K562 (cell line): ENCODE measurements at regions not wholly inside any gene's neighbourhood (a gene's known extent, or its start where the extent isn't known, plus 50 kb on each side); places are given as distances from the start of the nearest gene placed in this dataset.

Experiments used
- ATAC-seq: fragments of 200-7000 bp; cut with Tn5 transposase; 3 replicates; pipeline ENCODE4 v1.9.1; 2020; ENCODE audit warnings: moderate library complexity
- BruUV-seq: library from RNA; stranded (reverse); fragments of 400-500 nt; replicated peaks from 2 replicates; lab custom pipeline; 2021; lab: Mats Ljungman, UMichigan
- CTCF ChIA-PET: fragments of 300-600 bp; formaldehyde crosslinking; extraction: SDS; loops from one replicate; lab custom pipeline; 2021; ENCODE audit warnings: low intra/inter-chr PET ratio; lab: Yijun Ruan, JAX
- POLR2A ChIA-PET: fragments of 300-600, 350-650 bp; sonication (Branson Sonifier 250); formaldehyde crosslinking; extraction: SDS; loops from one replicate; lab custom pipeline; 2021; ENCODE audit warnings: antibody characterized with exemption, inconsistent platforms; lab: Yijun Ruan, JAX
- DNase-seq, 4 experiments: peaks; one replicate each; pipeline versions ENCODE4 v3.0.0 to v3.0.0-alpha.2; 2011 to 2018; ENCODE audit warnings: low spot score in 3 of 4, mixed read lengths in 3 of 4; ENCODE audit errors: extremely low read depth in 1 of 4
- FAIRE-seq: peaks from 2 replicates; lab custom pipeline; 2011; peaks lifted over from hg19 to GRCh38; lab: Jason Lieb, UNC
- H2AFZ ChIP-seq: 2 replicates; pipeline ENCODE4 v1.6.0; 2011; ENCODE audit warnings: low read depth, low read length, control low read depth, inconsistent platforms
- H3K27ac ChIP-seq: fragments of 200-600 bp; 3 replicates; pipeline ENCODE4 v1.8.0; 2011; ENCODE audit warnings: low read depth, mild to moderate bottlenecking, control low read depth, inconsistent platforms, low read length, moderate library complexity, mixed read lengths; ENCODE audit errors: extremely low read depth
- H3K27me3 ChIP-seq, 2 experiments: fragments of 300-600 bp in 1 of 2; 2 replicates in 1 of 2; 3 replicates in 1 of 2; pipeline versions ENCODE4 v1.6.0 to v1.8.0; 2011; ENCODE audit warnings: inconsistent platforms in 2 of 2, low read length in 2 of 2, mild to moderate bottlenecking in 1 of 2, mixed read lengths in 1 of 2, moderate library complexity in 1 of 2; ENCODE audit not compliant: control insufficient read depth in 2 of 2, insufficient read depth in 2 of 2
- H3K36me3 ChIP-seq: fragments of 300-600 bp; 3 replicates; pipeline ENCODE4 v1.8.0; 2011; ENCODE audit warnings: mild to moderate bottlenecking, low read length, inconsistent platforms; ENCODE audit not compliant: control insufficient read depth, insufficient read depth
- H3K4me1 ChIP-seq, 2 experiments: fragments of 200-600 bp in 1 of 2; replicated peaks in 1 of 2; 2 replicates in 1 of 2; 3 replicates in 1 of 2; pipeline versions ENCODE4 v1.5.1 to v1.8.0; 2011; ENCODE audit warnings: inconsistent platforms in 2 of 2, low read length in 2 of 2, mild to moderate bottlenecking in 1 of 2, mixed read lengths in 1 of 2, moderate library complexity in 1 of 2; ENCODE audit not compliant: control insufficient read depth in 2 of 2, insufficient read depth in 2 of 2
- H3K4me2 ChIP-seq: 2 replicates; pipeline ENCODE4 v1.6.1; 2011; ENCODE audit warnings: low read length, control low read depth, inconsistent platforms, mixed read lengths; ENCODE audit not compliant: insufficient read depth
- H3K4me3 ChIP-seq: fragments of 200-600 bp; sonication (generic), shearing (Covaris generic); 2 replicates; pipeline ENCODE4 v1.5.1; 2016; ENCODE audit warnings: control low read depth, inconsistent platforms
- H3K79me2 ChIP-seq: fragments of 200-600 bp; 3 replicates; pipeline ENCODE4 v1.8.0; 2011; ENCODE audit warnings: low read length, inconsistent platforms; ENCODE audit not compliant: control insufficient read depth, insufficient read depth
- H3K9ac ChIP-seq, 2 experiments: 2 replicates each; pipeline versions ENCODE4 v1.6.0 to v1.6.1; 2011; ENCODE audit warnings: low read depth in 2 of 2, low read length in 2 of 2, control low read depth in 1 of 2, inconsistent platforms in 1 of 2, mild to moderate bottlenecking in 1 of 2, mixed read lengths in 1 of 2; ENCODE audit not compliant: insufficient read depth in 1 of 2
- H3K9me1 ChIP-seq: one replicate; pipeline ENCODE4 v1.6.0; 2011; ENCODE audit warnings: inconsistent platforms, mild to moderate bottlenecking, low read length, moderate library complexity; ENCODE audit not compliant: control insufficient read depth, insufficient read depth
- H3K9me3 ChIP-seq: replicated peaks from 2 replicates; pipeline ENCODE4 v1.5.1; 2011; ENCODE audit warnings: low read depth, low read length, inconsistent platforms; ENCODE audit not compliant: control insufficient read depth, insufficient read depth
- H4K20me1 ChIP-seq: replicated peaks from 2 replicates; pipeline ENCODE4 v1.6.1; 2011; ENCODE audit warnings: low read length, inconsistent platforms, mixed read lengths; ENCODE audit not compliant: control insufficient read depth, insufficient read depth
- CBX2 ChIP-seq: fragments of 200-600 bp; sonication (generic); IDR thresholded peaks from one replicate; pipeline ENCODE4 v1.6.1; 2012; ENCODE audit warnings: mild to moderate bottlenecking, low read length, inconsistent platforms; ENCODE audit not compliant: insufficient read depth, poor library complexity, severe bottlenecking
- CHD4 ChIP-seq: fragments of 200-600 bp; sonication (generic); IDR thresholded peaks from 3 replicates; pipeline ENCODE4 v1.6.1; 2012; ENCODE audit warnings: low read depth, mild to moderate bottlenecking, mixed read lengths, low read length, inconsistent platforms; ENCODE audit not compliant: insufficient read depth, insufficient replicate concordance, poor library complexity, severe bottlenecking
- ESRRA ChIP-seq: fragments of 450-650 bp; IDR thresholded peaks from 2 replicates; pipeline ENCODE4 v1.6.1; 2014; ENCODE audit warnings: low read depth, mild to moderate bottlenecking, moderate library complexity, borderline replicate concordance
- FOXK1 ChIP-seq: sonication (generic); formaldehyde crosslinking; IDR thresholded peaks from 2 replicates; pipeline ENCODE4 v1.8.0; 2022; ENCODE audit warnings: missing genetic modification reagents, mild to moderate bottlenecking, borderline replicate concordance
- FOXP1 ChIP-seq: sonication (generic); formaldehyde crosslinking; IDR thresholded peaks from 2 replicates; pipeline ENCODE4 v1.8.0; 2022; ENCODE audit warnings: mild to moderate bottlenecking, missing genetic modification reagents
- HSF4 ChIP-seq: fragments of 250-450 bp; sonication (Bioruptor Pico); IDR thresholded peaks from 2 replicates; pipeline ENCODE4 v2.1.2; 2022; ENCODE audit warnings: mild to moderate bottlenecking, moderate library complexity, borderline replicate concordance
- KAT8 ChIP-seq: fragments of 450-650 bp; IDR thresholded peaks from 2 replicates; pipeline ENCODE4 v1.6.1; 2016; ENCODE audit warnings: low read depth, mild to moderate bottlenecking
- MEF2D ChIP-seq: conservative IDR thresholded peaks from 2 replicates; pipeline ENCODE4 v1.6.1; 2016; ENCODE audit warnings: low read depth, missing genetic modification characterization, missing compliant biosample characterization
- NCOA4 ChIP-seq: fragments of 450-650 bp; IDR thresholded peaks from 2 replicates; pipeline ENCODE4 v1.6.1; 2018; ENCODE audit warnings: mild to moderate bottlenecking; ENCODE audit not compliant: partially characterized antibody
- PRPF4 ChIP-seq: fragments of 200-400 bp; formaldehyde crosslinking; IDR thresholded peaks from one replicate; pipeline ENCODE4 v1.6.1; 2017; ENCODE audit warnings: low read length, low read depth, mild to moderate bottlenecking; ENCODE audit not compliant: insufficient read depth, poor library complexity, severe bottlenecking
- PTTG1 ChIP-seq: fragments of 450-650 bp; IDR thresholded peaks from 2 replicates; pipeline ENCODE4 v1.6.1; 2016; ENCODE audit warnings: low read depth, mild to moderate bottlenecking, missing genetic modification characterization, missing compliant biosample characterization
- RBM17 ChIP-seq: fragments of 200-400 bp; formaldehyde crosslinking; IDR thresholded peaks from 2 replicates; pipeline ENCODE4 v1.6.1; 2017; ENCODE audit warnings: low read depth, mild to moderate bottlenecking, low read length, borderline replicate concordance
- ZBED1 ChIP-seq: IDR thresholded peaks from 2 replicates; pipeline ENCODE4 v1.6.1; 2014
- ZKSCAN3 ChIP-seq: fragments of 250-450 bp; sonication (Bioruptor Pico); IDR thresholded peaks from 2 replicates; pipeline ENCODE4 v1.4.0; 2020
- WGBS: fragments of 100-300 bp; shearing (Covaris generic); methylation state at CpG from one replicate; pipeline ENCODE4 v1.1.6; 2016; ENCODE audit warnings: low coverage, mixed read lengths; ENCODE audit not compliant: insufficient coverage; ENCODE audit errors: missing lambda C conversion rate; 5-methylcytosine and 5-hydroxymethylcytosine counted together
- in situ Hi-C: fragments of 300-500 bp; cut with MboI; formaldehyde crosslinking; loops from 4 replicates; pipeline ENCODE4 v1.15.0; 2018; ENCODE audit warnings: inconsistent platforms, mixed read lengths
- intact Hi-C: fragments of 100-400 bp; cut with micrococcal nuclease; formaldehyde crosslinking; loops from 2 replicates; pipeline ENCODE4 v1.14.2; 2022
- TF ChIP-seq, protein P1 (sequence below): fragments of 200-800 bp; sonication (Bioruptor generic); IDR thresholded peaks from 2 replicates; pipeline ENCODE4 v1.6.1; 2016; ENCODE audit warnings: missing genetic modification characterization, missing compliant biosample characterization
- TF ChIP-seq, protein P2 (sequence below): fragments of 450-650 bp; IDR thresholded peaks from 2 replicates; pipeline ENCODE4 v1.7.1; 2018; ENCODE audit warnings: mild to moderate bottlenecking, low read depth; ENCODE audit not compliant: partially characterized antibody

DNA sequence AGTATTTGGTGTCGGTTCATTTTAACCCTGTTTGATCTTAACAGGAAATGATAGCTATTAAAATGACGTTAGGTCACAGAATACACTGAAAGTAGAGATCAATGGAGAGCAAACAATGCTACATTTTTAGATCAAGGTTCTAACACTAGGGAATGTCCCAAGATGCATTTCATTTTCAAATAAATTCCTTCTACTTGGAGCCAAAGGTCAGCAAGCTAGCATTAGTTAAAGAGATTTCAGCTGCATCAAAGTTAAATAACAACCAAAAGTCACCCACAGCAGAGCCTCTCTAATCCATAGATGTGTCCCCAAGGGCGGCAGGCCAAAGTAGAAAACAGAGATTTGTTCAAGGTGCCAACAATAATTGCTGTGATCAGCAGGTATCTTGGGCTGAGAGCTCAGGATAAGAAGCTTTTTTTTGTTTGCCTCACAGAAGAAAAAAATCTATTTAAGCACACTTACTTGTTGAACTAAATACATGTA is 1233.6 kb upstream of the TMEFF2 start:
- H3K9ac ChIP-seq: no peak overlapping the region
- no peaks in the 10 kb centered on the region for H4K20me1 ChIP-seq
- H3K27me3 ChIP-seq: no peaks in the 10 kb centered on the region
- no peaks in the 10 kb centered on the region for H3K79me2 ChIP-seq
- ATAC-seq: no peak
- H2AFZ ChIP-seq: no peak overlapping the region
- 4% methylated on average over 3 of the region's 3 CpGs for WGBS
- H3K9me3 ChIP-seq: no peaks in the 10 kb centered on the region
- ChIA-PET CTCF (no interaction called here), POLR2A (no interaction called here)
- no peak overlapping the region for H3K4me2 ChIP-seq
- no peaks in the 10 kb centered on the region for H3K9me1 ChIP-seq
- no peaks in the 10 kb centered on the region for H3K36me3 ChIP-seq
- no peak for FAIRE-seq
- in situ Hi-C loops (no loop called here), intact Hi-C loops (no loop called here)
- no peaks in the 10 kb centered on the region for H3K4me1 ChIP-seq
- no TSS peak for BruUV-seq
- DNase-seq: no peak
- no peak overlapping the region for H3K27ac ChIP-seq
- H3K4me3 ChIP-seq: no peak overlapping the region
- no peak for TF ChIP-seq NCOA4
- no peak for TF ChIP-seq FOXP1
- no peak for TF ChIP-seq RBM17
- TF ChIP-seq CHD4: no peak
- TF ChIP-seq PRPF4: no peak
- TF ChIP-seq ZKSCAN3 (CRISPR knock-in tag): no peak
- no peak for TF ChIP-seq PTTG1
- no peak for TF ChIP-seq ZBED1
- TF ChIP-seq HSF4 (CRISPR knock-in tag): no peak
- TF ChIP-seq ESRRA: no peak
- TF ChIP-seq, protein P1, sequence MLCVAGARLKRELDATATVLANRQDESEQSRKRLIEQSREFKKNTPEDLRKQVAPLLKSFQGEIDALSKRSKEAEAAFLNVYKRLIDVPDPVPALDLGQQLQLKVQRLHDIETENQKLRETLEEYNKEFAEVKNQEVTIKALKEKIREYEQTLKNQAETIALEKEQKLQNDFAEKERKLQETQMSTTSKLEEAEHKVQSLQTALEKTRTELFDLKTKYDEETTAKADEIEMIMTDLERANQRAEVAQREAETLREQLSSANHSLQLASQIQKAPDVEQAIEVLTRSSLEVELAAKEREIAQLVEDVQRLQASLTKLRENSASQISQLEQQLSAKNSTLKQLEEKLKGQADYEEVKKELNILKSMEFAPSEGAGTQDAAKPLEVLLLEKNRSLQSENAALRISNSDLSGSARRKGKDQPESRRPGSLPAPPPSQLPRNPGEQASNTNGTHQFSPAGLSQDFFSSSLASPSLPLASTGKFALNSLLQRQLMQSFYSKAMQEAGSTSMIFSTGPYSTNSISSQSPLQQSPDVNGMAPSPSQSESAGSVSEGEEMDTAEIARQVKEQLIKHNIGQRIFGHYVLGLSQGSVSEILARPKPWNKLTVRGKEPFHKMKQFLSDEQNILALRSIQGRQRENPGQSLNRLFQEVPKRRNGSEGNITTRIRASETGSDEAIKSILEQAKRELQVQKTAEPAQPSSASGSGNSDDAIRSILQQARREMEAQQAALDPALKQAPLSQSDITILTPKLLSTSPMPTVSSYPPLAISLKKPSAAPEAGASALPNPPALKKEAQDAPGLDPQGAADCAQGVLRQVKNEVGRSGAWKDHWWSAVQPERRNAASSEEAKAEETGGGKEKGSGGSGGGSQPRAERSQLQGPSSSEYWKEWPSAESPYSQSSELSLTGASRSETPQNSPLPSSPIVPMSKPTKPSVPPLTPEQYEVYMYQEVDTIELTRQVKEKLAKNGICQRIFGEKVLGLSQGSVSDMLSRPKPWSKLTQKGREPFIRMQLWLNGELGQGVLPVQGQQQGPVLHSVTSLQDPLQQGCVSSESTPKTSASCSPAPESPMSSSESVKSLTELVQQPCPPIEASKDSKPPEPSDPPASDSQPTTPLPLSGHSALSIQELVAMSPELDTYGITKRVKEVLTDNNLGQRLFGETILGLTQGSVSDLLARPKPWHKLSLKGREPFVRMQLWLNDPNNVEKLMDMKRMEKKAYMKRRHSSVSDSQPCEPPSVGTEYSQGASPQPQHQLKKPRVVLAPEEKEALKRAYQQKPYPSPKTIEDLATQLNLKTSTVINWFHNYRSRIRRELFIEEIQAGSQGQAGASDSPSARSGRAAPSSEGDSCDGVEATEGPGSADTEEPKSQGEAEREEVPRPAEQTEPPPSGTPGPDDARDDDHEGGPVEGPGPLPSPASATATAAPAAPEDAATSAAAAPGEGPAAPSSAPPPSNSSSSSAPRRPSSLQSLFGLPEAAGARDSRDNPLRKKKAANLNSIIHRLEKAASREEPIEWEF: no peak
- no peak for TF ChIP-seq FOXK1 (CRISPR knock-in tag)
- TF ChIP-seq CBX2: no peak
- no peak for TF ChIP-seq KAT8
- no peak for TF ChIP-seq MEF2D
- TF ChIP-seq, protein P2, sequence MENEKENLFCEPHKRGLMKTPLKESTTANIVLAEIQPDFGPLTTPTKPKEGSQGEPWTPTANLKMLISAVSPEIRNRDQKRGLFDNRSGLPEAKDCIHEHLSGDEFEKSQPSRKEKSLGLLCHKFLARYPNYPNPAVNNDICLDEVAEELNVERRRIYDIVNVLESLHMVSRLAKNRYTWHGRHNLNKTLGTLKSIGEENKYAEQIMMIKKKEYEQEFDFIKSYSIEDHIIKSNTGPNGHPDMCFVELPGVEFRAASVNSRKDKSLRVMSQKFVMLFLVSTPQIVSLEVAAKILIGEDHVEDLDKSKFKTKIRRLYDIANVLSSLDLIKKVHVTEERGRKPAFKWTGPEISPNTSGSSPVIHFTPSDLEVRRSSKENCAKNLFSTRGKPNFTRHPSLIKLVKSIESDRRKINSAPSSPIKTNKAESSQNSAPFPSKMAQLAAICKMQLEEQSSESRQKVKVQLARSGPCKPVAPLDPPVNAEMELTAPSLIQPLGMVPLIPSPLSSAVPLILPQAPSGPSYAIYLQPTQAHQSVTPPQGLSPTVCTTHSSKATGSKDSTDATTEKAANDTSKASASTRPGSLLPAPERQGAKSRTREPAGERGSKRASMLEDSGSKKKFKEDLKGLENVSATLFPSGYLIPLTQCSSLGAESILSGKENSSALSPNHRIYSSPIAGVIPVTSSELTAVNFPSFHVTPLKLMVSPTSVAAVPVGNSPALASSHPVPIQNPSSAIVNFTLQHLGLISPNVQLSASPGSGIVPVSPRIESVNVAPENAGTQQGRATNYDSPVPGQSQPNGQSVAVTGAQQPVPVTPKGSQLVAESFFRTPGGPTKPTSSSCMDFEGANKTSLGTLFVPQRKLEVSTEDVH: no peak
